ENCODE measurements at regions not wholly inside any gene's neighbourhood (a gene's known extent, or its start where the extent isn't known, plus 50 kb on each side); places are given as distances from the start of the nearest gene placed in this dataset.

DNA sequence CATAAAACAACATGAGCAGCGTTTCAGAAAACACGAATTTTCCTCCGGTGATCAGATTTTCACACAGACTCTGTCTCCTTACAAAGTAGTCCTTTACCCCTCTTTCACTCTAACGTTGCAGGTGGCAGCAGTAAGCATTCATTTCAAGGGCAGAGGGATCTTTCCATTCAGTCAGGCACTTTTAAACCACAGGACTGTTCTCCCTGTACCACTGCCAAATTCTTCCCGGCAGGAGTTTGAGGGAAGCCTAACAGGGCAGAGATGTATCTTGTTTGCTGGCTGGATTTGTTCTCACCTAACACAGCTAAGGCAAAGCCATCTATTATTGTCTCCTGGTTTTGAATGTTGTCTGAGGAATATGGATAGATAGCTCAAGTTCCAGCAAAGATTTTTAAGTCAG is 1187.3 kb upstream of the SEL1L start:
- no peak for TF ChIP-seq CTCF (IDR thresholded peaks at IDR 0.05)
- TF ChIP-seq EP300 (IDR thresholded peaks at IDR 0.05), result no peak
- no peak for TF ChIP-seq POLR2A (IDR thresholded peaks at IDR 0.05)

Measured in ovary (tissue), 3 donors.